RWPE1 (cell line): ENCODE measurements at regions not wholly inside any gene's neighbourhood (a gene's known extent, or its start where the extent isn't known, plus 50 kb on each side); places are given as distances from the start of the nearest gene placed in this dataset.

ENCODE experiments used
- CTCF ChIA-PET: fragments of 350-600 bp; sonication (Branson Sonifier 250); formaldehyde crosslinking; extraction: SDS; loops from one replicate; lab custom pipeline; 2021; lab: Yijun Ruan, JAX
- POLR2A ChIA-PET: fragments of 400-600 bp; formaldehyde crosslinking; extraction: SDS; loops from one replicate; lab custom pipeline; 2020; ENCODE audit warnings: antibody characterized with exemption; ENCODE audit not compliant: low non-redundant PET; lab: Yijun Ruan, JAX
- DNase-seq: peaks from one replicate; pipeline ENCODE4 v3.0.0; 2012; ENCODE audit warnings: low spot score
- H3K27ac ChIP-seq: fragments of 450-650 bp; 2 replicates; pipeline ENCODE4 v1.5.1; 2017
- TF ChIP-seq, protein P1 (sequence below): fragments of 450-650 bp; conservative IDR thresholded peaks from 2 replicates; pipeline ENCODE4 v1.5.1; 2017; ENCODE audit warnings: low read depth, mild to moderate bottlenecking

DNA sequence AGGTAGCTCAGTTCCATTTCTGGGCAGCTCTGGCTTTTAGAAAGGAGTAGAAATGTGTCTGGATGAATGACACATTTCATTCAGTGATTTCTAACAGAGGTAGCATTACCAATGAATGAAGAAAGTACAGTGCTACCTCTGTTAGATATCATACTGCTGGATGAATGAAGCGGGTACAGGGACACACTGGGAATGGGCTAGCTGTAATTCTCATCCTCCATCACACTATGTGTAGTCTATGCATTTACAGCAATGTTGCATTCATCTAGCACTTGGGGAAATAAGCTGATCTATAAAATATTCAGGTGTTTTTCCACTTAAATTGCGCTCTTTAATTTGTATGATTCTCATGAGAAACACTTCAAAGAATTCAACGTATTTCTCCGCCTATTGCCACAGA lies 158.3 kb upstream of the IRX5 start:
- ChIA-PET CTCF (interaction anchor here (0.8 kb wide), 1 partner anchor 26 kb away, joined by 4 read pairs; no protein-coding TSS in a partner anchor), POLR2A (no interaction called here)
- DNase-seq = no peak
- H3K27ac ChIP-seq = no peak overlapping the region
- TF ChIP-seq, protein P1, sequence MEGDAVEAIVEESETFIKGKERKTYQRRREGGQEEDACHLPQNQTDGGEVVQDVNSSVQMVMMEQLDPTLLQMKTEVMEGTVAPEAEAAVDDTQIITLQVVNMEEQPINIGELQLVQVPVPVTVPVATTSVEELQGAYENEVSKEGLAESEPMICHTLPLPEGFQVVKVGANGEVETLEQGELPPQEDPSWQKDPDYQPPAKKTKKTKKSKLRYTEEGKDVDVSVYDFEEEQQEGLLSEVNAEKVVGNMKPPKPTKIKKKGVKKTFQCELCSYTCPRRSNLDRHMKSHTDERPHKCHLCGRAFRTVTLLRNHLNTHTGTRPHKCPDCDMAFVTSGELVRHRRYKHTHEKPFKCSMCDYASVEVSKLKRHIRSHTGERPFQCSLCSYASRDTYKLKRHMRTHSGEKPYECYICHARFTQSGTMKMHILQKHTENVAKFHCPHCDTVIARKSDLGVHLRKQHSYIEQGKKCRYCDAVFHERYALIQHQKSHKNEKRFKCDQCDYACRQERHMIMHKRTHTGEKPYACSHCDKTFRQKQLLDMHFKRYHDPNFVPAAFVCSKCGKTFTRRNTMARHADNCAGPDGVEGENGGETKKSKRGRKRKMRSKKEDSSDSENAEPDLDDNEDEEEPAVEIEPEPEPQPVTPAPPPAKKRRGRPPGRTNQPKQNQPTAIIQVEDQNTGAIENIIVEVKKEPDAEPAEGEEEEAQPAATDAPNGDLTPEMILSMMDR = no peak

DNA sequence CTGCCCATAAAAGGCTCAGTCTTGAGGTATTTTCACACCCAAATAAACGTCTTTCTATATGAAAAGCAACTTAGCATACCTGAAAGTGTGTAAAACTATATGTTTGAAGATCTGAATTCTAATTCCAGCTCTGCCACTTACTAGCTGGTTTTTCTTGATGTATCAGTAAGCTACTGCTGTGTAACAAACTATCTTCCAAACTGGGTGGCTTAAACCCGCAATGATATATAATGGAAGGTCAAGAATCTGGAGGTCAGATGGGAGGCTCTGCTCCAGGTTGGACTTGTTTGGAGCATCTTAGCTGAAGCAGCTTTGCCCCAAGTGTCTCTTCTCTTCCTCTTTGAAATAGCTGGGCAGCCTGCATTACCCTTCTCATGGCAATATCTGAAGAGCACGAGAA lies 164.3 kb upstream of the IRX5 start:
- DNase-seq = no peak
- H3K27ac ChIP-seq = no peak overlapping the region
- ChIA-PET CTCF (no interaction called here), POLR2A (no interaction called here)
- TF ChIP-seq, protein P1 = no peak

DNA sequence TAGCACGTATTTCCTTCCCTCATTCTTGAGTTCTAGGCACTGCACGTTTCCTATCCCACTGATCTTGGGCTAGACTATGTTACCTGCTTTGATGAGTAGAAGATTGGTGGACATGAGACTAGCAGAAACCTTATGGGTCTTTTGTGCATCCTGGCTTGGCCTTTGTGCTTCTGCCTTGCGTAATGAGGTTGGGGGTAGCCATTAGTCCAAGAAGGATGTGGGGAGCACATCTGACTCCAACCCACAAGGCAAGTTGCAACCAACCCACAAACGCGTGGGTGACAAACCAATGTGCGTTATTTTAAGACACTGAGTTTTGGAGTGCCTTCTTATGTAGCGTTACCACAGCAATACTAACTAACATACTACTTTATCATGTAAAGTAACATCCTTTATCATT lies 180.4 kb upstream of the IRX5 start:
- no peak for DNase-seq
- TF ChIP-seq, protein P1 = no peak
- H3K27ac ChIP-seq = no peak overlapping the region
- ChIA-PET POLR2A (no interaction called here), CTCF (interaction anchor here (0.6 kb wide), 1 partner anchor 176 kb away, joined by 3 read pairs; no protein-coding TSS in a partner anchor)

DNA sequence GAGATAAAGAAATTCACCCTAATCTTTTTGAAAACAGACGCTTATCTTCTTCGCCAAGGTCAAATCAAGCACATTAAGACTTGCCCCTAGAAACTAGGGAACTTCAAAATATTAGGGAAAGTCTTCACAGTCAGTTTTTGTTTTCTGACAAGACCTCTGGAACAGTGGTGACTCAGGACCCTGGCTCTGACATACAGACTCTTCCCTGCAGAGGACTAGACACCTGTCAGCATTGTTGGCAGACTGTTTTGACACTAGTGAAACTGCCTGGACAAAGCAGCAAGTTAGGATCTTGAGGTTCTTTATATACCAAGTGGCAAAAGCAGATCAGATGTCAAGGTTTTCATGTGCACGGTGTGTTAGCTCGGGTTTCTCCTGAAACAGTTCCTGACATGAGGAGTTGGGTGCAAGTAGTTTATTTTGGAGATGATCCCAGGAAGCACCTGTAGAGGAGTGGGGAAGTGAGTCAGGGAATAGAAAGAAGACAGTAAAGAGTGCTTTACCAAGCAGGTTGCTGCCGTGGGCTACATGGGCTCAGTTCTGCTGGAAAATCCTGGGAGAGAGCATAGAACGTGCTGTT lies 182.0 kb upstream of the IRX5 start:
- TF ChIP-seq, protein P1 = no peak
- ChIA-PET POLR2A (no interaction called here), CTCF (interaction anchor here (0.6 to 0.7 kb wide), 3 partner anchors 115 to 338 kb away, joined by 3 to 4 read pairs (median 3); no protein-coding TSS in a partner anchor)
- no peak overlapping the region for H3K27ac ChIP-seq
- no peak for DNase-seq

DNA sequence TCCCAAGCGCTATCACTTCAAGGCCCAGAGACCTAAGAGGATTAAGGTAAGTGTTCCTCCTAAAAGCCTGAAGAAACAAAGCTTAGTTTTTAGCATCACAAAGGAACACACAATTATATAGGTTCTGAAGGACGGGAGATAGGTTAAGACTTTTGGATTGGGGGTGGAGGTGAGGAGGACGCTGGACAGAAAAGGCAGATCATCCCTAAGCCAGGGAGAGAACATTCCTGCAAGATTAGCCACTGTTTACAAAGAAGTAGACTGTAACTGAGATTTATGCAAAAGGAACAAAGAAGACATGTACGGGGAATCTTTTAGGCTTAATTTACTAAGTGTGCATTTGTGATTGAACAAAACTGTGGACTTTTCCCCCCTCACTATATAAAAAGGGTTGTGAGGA lies 184.1 kb upstream of the IRX5 start:
- no peak for DNase-seq
- TF ChIP-seq, protein P1 = no peak
- no peak overlapping the region for H3K27ac ChIP-seq
- POLR2A ChIA-PET = no interaction called here
- CTCF ChIA-PET = no interaction called here

DNA sequence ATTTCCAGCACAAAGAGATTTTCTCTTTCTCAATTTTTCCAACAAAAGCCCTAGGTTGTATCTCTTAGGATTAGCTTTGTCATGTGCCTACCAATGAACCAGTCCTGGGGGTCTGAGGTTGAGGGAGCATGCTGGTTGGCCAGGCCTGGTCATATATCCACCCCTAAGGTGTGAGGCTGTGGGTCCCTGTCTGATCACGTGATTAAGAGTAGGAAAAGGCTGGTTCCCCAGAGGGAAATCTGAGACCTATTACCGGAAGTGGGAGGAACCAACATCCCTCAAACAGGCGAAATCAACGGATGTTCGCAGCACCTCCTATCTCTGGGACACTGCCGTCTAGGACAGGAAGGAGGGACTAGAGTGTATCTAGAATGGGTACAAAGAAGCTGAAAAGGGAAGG lies 185.7 kb upstream of the IRX5 start:
- H3K27ac ChIP-seq = no peak overlapping the region
- TF ChIP-seq, protein P1 = no peak
- ChIA-PET CTCF (no interaction called here), POLR2A (no interaction called here)
- DNase-seq = no peak
